ENCODE measurements at regions not wholly inside any gene's neighbourhood (a gene's known extent, or its start where the extent isn't known, plus 50 kb on each side); places are given as distances from the start of the nearest gene placed in this dataset.
"Not testable (repeated sequence)": the region's sequence is repeated elsewhere in the genome, so short reads cannot be mapped to it uniquely, and the experiment has no call there.

DNA sequence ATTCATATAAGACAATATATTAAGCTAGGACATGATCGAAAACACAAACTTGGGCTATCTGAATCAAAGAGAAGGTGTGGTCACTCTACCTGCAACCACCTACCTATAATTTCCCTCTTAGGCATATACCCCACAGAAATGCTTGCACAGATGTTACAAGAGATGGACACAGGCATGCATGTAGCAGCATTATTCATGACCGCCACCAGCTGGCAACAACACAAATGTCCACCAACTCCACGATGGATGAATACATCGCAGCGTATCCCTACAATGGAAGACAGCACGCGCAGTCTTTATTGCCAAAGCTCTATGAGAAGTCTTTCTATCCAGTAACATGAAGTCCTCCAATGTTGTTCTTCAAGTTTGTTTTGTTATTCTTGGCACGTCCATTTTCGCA is 90.8 kb downstream of the ARL4C start:
- DNase-seq (ENCODE audit: low read depth in 3 of 3) = no peak

DNA sequence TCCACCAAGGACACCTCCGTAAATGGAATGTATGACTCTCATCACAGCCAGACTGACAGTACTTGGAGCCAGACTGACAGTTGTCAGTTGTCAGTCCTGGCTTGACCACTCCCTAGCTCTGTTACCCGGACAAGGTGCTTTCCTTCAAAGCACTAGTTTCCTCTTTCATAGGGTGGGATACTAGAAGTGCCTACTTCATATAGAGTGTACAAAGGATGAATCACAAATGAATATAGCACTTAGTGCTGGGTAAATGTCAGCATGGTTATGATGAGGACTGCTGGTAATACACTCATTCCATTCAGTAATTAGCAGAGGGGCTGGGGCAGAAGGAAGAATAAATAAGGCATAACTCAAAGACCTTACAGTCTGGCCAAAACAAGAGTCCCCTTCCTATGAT is 91.4 kb downstream of the ARL4C start:
- DNase-seq (ENCODE audit: low read depth in 3 of 3) = no peak

GRCh38 chr2:234404957-234405356 is 91.9 kb downstream of the ARL4C start:
- no peak for DNase-seq (ENCODE audit: low read depth in 3 of 3)

- DNase-seq (ENCODE audit: low read depth in 3 of 3) = no peak
Measured at GRCh38 chr2:234403751-234404150, 93.1 kb downstream of the ARL4C start.

DNA sequence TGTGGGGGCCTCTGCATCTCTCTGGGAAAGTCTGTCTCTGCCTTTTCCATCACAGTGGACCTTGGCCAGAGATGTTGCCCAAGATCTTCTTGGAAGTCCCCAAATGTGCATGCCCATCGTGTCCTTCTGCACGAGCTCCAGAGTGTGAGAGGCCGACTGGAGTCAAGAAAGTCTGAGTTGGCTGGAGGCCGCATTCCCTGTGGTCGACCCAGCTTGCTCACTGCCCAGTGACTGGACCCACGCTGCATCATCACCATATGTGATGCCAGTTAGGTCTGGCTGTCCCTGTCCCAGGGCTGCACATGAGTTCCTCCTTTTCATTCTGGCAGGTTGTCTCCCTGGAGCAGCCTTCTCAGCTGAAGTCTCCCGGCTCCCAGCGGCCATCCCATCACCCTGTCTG is 93.8 kb downstream of the ARL4C start:
- DNase-seq (ENCODE audit: low read depth in 3 of 3) = no peak

DNA sequence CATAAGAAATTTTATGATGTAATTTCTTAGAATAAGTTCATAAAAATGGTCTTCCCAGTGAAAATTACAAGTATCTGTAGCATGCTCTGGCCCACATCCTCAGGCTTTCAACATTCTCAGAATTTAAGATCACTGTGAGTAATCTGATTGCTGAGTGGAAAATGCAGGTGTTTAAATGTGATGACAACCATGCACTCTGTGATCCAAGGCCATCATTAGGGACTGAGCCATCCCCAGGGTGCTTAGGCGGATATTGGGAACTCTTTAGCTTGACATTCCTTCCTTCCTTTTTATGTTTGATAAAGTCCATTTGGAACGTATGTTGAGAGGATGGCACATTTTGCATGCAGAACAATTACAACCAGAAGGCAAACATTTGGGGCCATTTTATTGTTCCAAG is 95.5 kb downstream of the ARL4C start:
- no peak for DNase-seq (ENCODE audit: low read depth in 3 of 3)

DNA sequence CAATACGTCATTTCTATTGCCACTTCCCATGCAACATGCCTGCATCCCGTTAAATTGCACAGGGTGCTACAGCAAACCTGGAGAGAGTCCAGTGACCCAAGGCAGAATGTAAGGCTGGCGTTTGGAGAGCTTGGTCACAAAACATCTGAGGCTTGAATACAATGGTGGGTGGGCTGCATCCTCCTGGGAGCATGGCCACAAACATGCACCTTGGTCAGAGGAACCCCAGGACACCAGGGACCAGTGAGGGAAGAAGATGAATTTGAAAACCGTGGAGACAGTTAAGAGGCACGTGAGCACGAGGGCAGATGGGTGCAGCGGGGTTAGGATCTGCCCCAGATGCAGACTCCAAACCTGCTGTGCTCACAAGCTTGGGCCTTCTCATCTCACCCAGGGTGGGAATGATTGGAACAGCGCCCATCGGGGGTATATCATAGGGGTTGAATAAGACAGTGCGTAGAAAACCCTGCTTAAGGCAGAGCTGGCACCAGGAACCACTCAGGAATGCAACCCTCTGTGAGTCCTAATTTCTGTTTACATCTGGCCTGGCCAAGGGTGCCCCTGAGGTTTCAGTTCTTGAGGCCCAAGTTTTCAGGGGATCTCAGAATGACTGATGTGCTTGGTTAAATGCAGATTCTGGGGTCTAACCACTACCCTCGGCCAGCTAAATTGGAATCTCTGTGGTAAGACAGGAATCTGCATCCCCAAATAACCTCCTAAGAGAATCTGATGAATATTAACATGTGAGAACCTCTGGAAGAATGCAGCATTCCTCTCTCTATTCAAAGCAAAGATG is 97.2 kb downstream of the ARL4C start:
- DNase-seq (ENCODE audit: low read depth in 3 of 3) = no peak

DNA sequence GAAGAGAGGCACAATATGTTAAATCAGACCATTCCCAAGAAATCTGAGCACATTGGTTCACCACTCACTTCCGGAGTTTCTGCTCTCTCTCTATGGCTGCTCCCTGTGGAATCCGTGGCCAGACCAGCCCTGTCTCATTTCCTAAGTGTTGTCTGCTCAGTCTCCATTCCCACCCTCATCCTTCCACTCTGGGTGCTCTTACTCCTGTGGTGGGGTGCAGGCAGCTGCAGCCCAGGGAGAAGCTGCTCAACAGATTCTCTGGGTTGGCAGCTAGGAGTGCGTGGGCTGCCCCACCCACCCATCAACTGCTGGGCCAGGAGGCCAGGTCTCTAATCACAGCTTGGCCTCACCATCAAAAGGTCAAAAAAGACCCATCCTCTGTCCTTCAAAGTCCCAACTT is 98.3 kb downstream of the ARL4C start:
- no peak for DNase-seq (ENCODE audit: low read depth in 3 of 3)

- DNase-seq (ENCODE audit: low read depth in 3 of 3) = no peak
Measured at GRCh38 chr2:234395891-234396420, 100.9 kb downstream of the ARL4C start.

GRCh38 chr2:234394450-234394849 is 102.4 kb downstream of the ARL4C start:
- DNase-seq (ENCODE audit: low read depth in 3 of 3) = no peak

DNA sequence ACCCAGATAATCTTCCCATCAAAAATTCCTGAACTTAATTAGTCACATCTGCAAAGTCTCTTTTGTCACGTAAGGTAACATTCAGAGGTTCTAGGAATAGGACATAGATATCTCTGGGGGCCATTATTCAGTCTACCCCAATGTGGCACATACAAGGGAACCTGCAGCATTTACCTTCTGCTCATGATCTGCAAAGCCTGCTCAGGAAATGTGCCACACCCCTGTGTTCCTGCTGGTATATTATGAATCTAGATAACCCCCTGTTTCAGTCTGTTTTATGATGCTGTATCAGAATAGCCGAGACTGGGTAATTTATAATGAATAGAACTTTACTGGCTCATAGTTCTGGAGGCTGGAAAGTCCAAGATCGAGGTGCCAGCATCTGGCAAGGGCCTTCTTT is 103.5 kb downstream of the ARL4C start:
- DNase-seq (ENCODE audit: low read depth in 3 of 3) = no peak

- DNase-seq (ENCODE audit: low read depth in 3 of 3) = no peak
Measured at GRCh38 chr2:234392041-234392615, 104.8 kb downstream of the ARL4C start.

DNA sequence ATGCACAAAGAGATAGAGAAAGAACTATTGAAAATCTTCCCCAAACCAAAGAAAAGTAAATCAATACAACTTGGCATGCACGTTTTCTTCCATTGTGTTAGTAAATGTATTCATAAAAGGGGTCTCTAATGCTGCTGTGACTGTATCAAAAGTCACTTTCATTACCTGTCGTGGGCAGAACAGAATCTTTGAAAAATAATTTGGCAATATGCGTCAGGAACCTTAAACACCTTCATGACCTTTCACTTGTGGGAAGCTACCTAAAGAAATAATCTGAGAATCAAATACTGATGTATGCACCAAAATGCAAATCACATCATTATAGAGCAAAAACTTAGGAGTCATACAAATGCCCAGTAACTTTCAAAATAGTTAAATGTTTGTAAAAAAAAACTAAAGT is 105.3 kb downstream of the ARL4C start:
- no peak for DNase-seq (ENCODE audit: low read depth in 3 of 3)

- DNase-seq (ENCODE audit: low read depth in 3 of 3) = not testable (repeated sequence)
Measured at GRCh38 chr2:234389661-234390060, 107.2 kb downstream of the ARL4C start.

DNA sequence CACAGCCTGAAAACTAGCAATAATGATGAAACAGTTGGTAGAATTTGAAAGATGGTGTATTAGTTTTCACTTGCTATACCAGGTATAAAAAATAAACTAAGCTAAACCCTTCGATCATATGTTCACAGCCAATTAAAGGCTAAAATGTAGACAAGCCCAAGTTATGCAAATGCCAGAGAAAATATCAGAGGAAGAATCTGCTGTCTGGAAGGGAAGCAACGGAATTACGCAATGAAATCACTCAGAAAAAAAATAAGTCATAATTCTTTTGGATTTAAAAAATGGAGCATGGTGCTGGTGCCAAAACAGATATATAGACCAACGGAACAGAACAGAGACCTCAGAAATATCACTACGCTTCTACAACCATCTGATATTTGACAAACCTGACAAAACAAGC is 108.3 kb downstream of the ARL4C start:
- DNase-seq (ENCODE audit: low read depth in 3 of 3) = no peak

DNA sequence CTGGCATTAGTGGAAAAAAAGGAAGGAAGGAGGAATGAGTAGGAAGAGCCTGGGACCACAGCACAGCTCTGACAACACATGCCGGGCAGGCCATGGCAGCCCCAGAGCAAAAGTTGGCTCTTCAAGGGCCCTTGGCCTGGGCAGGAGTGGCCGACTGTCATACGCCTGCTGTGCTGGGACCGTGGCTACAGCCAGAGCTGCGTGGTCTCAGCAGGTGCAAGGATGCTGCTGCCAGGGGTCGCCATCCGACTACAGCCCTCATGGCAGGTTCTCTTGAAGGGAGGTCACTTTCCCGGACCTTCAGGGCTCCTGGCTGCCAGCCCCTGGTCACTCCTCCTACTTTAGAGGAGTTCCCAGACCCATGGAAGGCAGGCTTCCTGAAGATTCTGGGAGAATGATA is 109.9 kb downstream of the ARL4C start:
- DNase-seq (ENCODE audit: low read depth in 3 of 3) = no peak

DNA sequence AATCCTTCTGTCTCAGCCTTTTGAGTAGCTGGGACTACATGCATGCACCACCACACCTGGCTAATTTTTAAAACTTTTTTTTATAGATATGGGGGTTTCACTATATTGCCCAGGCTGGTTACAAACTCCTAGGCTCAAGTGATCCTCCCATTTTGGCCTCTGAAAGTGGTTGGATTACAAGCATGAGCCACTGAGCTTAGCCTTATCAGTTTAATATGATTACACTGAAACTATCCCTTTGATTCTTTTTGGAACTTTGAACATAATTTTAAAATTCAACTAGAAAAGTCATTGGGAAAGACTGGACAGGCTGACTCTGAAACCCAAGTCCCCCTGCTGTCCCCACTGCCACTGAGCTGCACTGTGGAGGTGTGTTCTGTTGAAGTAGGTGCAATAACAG is 114.8 kb downstream of the ARL4C start:
- DNase-seq (ENCODE audit: low read depth in 3 of 3) = no peak

DNA sequence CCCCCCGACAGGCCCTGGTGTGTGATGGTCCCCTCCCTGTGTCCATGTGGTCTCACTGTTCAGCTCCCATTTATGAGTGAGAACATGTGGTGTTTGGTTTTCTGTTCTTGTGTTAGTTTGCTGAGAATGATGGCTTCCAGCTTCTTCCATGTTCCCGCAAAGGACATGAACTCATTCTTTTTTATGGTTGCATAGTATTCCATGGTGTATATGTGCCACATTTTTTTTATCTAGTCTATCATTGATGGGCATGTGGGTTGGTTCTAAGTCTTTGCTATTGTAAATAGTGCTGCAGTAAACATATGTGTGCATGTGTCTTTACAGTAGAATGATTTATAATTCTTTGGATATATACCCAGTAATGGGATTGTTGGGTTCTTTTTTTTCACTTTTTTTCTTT is 117.9 kb downstream of the ARL4C start:
- not testable (repeated sequence) for DNase-seq (ENCODE audit: low read depth in 3 of 3)

DNA sequence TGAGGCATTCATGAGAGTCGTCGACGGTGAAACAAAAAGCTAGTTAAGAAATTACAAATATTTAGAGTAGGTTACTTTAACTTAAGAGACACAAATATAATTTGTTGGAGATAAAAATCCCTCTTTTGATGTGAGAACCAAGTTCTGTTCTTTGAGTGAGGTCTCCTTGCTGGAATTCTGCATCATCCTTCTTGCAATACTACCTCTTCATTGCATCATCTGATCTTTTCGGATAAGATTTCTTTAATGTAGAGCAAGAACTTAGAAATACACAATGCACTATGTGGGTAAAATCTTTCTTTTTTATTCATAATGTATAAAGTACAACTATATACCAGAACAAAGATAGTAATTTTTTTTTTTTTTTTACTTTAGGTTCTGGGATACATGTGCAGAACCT is 118.4 kb downstream of the ARL4C start:
- DNase-seq (ENCODE audit: low read depth in 3 of 3) = no peak

DNA sequence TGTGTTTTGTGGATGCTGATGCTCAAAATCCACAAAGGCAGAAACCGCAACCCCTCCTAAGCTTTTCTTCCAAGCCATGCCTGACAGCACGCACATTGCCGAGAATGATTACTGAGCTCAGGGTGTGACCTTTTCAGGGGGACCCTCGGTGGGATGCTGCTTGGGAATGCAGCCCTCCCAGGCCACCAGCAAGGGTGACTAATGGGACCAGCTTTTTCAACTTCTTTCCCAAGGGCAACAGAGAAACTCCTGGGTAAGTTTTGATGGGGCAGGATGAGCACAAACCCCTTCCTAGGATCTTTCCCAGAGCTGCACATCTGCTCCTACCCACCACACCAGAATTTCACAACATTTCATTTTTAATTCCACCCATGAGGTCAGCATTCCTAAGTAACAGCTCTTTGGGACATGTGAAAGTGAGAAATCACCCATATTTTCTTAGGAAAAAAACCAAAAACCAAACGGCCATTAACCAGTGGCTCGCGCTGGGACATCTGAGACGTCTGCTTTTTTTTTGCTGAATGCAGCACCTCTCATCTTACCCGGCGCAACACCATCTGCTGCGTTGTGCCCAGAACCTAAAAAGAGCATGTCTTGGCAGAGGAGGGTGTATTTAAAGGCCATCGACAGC is 119.0 kb downstream of the ARL4C start:
- DNase-seq (ENCODE audit: low read depth in 3 of 3) = no peak

- no peak for DNase-seq (ENCODE audit: low read depth in 3 of 3)
Measured at GRCh38 chr2:234376229-234376628, 120.7 kb downstream of the ARL4C start.

DNA sequence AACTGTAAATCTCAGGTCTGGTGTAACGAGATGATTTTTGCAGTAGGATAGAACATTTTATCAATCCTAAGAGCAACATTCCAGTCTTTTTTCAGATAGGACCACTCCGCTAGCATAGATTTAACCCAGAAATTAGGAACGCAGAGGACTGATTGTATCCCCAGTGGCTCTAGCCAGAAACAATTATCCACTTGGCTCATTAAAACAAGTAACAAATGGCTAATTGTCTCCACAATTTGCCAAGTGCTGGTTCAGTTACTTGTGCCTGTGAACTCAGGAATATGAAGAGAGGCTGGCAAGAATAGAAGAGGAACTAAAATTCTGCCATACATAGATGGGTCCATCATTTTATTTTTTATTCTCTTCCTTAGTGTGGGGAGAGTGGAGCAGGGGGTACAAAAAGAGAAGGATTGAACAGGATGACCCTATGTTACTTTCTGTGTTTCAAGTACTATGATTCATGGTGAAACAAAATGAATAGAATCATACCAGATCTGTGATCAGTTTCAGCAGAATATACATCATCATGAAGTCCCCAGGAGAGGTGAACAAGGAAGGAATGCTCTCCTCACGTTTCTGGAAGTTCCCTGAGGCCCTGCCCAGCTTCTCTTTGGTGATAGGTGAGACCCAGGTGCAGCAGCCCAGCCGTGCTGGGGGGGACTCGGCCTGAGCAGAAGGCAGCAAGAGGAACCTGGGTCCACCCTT is 121.6 kb downstream of the ARL4C start:
- no peak for DNase-seq (ENCODE audit: low read depth in 3 of 3)
